HG02798 (cell line): ENCODE measurements at regions not wholly inside any gene's neighbourhood (a gene's known extent, or its start where the extent isn't known, plus 50 kb on each side); places are given as distances from the start of the nearest gene placed in this dataset.
"Not testable (repeated sequence)": the region's sequence is repeated elsewhere in the genome, so short reads cannot be mapped to it uniquely, and the experiment has no call there.

Source experiments
- ATAC-seq: cut with Tn5 transposase; IDR thresholded peaks from one replicate; pipeline ENCODE4 v1.9.1; 2021; ENCODE audit warnings: mild to moderate bottlenecking; ENCODE audit not compliant: unreplicated experiment, poor library complexity

GRCh38 chr20:6277661-6278240, 154.9 kb upstream of the FERMT1 start:
- no peak for ATAC-seq

DNA sequence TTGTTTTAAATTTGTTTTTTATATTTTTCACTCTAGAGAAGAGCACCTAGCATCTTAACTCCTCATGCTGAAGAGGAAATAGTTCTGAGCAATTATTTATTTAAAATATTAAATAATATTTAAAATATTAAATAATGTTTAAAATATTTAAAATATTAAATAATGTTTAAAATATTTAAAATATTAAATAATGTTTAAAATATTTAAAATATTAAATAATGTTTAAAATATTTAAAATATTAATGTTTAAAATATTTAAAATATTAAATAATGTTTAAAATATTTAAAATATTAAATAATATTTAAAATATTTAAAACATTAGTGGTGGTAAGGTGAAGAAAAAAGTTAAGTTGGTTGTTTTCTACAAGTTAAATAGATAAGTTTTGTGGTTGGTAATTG, 147.6 kb upstream of the FERMT1 start:
- not testable (repeated sequence) for ATAC-seq

GRCh38 chr20:6269168-6269873, 146.5 kb upstream of the FERMT1 start:
- ATAC-seq = no peak

DNA sequence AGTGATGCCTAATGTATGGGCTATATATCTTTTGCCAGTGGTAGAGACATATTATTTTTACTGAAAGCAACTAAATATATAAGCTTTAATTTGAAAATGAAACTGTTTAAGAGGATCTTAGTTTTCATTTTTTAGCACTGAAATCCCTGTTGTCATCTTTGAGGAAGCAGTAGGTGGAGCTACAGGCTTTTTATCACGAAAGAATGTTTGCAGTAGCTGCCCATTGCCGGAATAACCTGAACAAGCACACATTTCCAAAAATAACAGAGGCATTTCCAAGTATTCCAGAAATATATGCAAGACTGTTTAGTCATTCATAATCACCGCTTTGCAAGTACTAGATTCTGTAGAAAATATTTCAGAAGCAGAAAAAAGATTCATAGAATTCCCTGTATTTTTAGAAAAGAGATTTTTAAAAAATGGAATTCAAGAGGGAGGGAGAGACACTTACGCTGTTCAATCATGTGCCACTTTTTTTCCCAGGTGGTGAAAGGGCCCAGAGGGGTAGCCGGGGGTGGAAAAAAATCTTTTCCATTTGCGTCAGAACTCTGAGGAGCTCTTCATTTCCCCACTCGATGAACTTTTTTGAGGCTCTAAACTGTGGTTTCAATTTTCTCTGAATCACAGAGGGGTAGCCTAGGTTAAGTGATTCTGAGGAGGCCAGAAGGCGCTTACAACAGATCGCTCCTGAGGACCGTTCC, 142.5 kb upstream of the FERMT1 start:
- ATAC-seq = no peak

- no peak for ATAC-seq
Measured at GRCh38 chr20:6253396-6253795, 130.6 kb upstream of the FERMT1 start.

DNA sequence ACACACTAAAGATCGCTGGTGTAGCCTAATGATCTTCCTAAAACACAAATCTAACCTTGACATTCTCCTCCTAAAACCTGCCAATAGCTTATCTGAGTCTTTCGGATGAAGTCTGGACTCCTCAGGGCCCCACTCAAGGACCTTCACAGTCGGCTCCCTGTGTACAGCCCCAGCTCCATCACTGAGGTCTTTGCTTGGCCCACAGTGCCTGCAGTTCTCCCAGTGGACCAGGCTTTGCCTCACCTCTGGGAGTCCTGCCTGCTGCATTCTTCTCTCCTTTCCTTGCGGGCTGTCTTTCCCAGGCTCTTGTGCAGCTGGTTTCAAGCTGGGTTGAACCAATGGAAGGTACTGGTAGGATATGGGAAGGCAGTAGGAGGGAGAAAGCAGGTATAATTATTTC, 122.6 kb upstream of the FERMT1 start:
- no peak for ATAC-seq

- ATAC-seq = no peak
Measured at GRCh38 chr20:6241591-6241990, 118.8 kb upstream of the FERMT1 start.

DNA sequence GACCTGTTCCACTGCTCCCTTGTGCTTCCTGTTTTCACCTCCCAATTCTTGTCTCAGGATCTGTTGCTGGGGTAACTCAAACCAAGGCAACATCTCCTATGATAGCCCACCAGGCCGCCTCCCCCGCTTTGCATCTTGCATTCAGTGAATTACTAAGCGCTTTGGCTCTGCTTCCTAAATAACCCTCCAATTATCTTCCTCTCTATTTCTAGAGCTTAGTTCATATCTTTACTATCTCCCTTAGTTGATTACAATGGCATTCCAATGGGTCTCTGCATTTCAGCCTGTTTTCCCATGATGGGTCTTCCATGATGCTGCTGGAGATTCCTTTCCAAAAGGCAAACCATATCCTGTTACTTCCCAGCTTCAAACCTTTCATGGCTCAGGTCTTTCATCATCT, 117.2 kb upstream of the FERMT1 start:
- ATAC-seq = no peak

DNA sequence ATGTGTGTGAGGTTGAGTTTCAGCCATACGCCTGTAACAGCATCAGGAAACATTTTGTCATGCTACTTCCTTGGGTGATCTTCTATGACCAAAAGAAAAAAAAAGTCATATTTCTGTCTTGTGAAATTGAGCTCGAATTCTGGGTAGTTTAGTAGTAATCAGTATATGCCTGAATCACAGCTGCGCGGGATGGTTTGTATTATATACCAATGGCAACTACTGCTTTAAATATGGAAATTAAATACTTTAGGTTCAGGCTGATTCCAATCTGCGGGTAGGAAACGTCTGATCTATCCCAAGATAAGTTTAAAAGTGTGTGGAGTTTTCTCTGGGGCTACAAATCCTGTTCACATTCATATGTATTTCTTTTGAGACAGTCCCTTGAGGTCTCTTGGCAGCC, 115.6 kb upstream of the FERMT1 start:
- no peak for ATAC-seq

DNA sequence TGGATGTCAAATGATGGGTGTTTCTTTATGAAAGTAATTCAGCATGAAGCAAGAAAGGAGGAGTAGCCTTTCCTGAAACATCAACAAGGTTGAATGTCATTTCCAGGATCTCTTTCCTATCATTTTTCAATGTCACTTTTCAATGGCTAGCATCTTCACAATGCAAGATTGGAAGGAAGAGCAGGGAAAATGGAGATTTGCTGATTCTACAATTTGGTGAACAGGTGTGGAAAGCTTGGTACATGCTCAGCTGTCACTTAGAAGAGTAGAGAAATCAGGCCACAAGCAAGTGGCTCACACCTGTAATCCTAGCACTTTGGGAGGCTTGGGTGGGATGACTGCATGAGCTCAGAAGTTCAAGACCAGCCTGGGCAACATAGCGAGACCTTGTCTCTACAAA, 112.7 kb upstream of the FERMT1 start:
- no peak for ATAC-seq

DNA sequence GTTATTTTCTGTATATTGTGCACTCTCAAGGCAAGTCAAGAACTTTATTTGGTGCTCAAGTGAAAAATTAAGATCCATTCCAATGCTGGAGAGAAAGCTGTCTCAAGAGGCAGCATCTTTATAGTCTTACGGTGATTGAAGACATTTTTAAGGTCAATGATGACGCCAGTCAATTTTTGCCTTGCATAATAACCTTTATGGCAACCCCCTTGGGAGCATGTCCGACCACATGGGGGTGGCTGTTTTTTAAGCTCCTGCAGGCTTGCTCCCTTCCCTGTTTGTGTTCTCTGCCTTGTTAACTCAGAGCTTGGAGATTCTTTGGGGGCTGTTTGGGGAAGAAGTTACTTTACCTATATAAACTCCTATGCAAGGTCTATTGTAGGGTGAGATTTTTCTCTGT, 109.6 kb upstream of the FERMT1 start:
- no peak for ATAC-seq

- no peak for ATAC-seq
Measured at GRCh38 chr20:6231556-6231955, 108.7 kb upstream of the FERMT1 start.

DNA sequence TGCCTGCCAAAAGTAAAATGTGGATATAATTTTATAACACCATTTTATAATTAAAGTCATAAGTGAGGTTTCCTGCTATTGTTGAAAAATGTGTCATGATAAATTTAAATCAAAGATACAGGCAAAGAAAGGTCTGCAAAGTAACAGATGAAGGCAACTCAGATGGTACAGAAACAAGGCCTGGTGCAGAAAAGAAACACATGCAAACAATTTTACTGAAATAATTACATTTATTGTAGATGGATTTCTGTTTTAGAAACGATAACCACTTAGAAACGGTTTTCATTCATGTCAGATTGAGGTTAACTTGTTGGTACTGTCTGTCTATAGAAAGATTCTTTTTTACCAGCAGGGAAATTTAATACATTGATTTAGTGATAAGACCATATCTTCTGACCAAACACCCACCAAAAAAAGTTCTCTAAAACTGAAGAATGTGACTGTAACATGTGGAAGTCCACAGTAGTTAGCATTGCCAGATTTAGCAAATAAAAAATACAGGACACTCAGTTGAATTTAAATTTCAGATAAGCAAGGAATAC, 105.5 kb upstream of the FERMT1 start:
- no peak for ATAC-seq

DNA sequence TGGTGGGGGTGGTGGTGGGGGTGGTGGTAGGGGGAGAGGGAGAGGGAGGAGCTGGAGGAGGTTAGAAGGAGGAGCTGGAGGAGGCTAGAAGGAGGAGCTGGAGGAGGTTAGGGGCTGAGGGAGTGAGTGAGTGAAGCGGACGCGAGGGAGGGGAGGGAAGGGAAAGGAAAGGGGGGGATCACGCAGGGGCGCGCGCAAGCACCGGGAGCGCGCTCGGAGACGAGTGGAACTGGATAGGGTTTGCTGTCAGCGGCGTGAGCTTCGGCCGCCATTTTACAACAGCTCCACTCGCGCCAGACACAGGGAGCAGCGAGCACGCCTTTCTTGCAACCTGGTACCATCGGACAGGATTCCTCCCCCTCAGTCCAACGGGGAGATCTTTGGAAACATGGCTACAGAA, 90.5 kb upstream of the FERMT1 start:
- no peak for ATAC-seq

- no peak for ATAC-seq
Measured at GRCh38 chr20:6212903-6213302, 90.1 kb upstream of the FERMT1 start.

DNA sequence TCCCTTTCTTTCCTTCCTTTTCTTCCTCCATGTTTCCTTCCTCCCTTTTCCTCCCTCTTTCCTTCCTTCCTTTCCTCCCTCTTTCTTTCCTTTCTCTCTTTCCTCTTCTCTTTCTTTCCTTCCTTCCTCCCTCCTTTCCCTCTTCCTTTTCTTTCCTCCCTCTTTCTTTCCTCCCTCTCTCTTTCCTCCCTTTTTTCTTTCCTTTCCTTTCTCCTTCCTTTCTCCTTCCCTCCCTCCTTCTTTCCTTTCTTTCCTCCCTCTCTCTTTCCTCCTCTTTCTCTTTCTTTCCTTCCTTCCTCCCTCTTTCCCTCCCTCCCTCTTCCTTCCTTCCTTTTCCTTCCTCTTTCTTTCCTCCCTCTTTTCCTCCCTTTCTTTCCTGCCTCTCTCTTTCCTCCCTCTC, 86.3 kb upstream of the FERMT1 start:
- ATAC-seq = no peak

- ATAC-seq = no peak
Measured at GRCh38 chr20:6200092-6200491, 77.3 kb upstream of the FERMT1 start.

DNA sequence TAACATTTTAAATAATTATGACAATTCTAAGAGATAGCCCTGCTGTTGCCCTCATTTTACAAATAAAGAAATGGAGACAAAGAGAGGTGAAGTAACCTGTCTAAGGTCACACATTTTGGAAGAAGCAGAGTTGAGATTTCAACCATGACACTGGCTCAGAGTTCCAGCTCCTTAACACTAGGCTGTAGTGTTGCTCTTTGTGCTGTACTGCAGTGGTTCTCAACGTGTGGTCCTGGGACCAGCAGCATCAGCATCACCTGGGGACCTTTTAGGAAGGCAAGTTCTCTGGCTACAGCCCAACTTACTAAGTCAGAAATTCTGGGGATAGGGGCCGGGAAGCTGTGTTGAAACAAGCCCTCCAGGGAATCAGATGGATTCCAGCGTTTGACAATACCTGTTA, 62.4 kb upstream of the FERMT1 start:
- ATAC-seq = no peak

DNA sequence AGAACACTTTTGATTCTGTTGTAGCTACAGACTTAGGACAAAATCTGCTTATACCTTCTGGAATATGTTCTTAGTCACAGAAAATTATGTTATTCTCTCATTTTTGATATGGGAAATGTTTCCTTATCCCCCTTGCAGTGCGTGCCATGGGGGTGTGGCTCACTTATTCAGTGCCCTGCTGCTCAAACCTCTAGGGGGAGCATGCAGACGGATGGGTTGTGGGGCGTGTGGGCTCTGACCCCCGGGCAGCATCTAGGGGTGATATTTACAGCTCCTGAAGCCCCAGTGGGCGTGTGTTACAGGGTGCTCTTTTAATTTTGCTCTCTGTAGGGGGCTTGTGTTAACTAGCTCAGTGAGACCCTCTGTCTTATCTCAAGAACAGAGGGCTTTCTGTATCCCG, 61.3 kb upstream of the FERMT1 start:
- no peak for ATAC-seq

DNA sequence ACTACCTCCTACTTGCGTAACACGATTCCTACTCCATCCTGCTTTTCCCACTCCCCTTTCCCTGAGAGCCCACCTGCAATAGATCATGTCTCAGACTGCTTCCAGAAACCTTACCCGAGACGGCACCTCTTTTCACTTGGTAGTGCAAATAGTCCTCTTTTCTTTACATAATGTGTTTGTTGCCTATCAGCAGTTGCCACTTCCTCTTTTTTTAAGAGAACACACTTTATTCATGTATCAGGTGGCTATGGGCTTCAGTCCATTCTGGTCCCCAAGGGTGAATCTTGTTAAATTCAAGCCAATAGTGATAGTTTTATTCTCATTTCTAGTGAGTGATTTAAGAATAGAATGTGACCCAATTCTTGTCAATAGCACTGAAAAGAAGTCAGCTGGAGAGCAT, 57.7 kb upstream of the FERMT1 start:
- no peak for ATAC-seq

DNA sequence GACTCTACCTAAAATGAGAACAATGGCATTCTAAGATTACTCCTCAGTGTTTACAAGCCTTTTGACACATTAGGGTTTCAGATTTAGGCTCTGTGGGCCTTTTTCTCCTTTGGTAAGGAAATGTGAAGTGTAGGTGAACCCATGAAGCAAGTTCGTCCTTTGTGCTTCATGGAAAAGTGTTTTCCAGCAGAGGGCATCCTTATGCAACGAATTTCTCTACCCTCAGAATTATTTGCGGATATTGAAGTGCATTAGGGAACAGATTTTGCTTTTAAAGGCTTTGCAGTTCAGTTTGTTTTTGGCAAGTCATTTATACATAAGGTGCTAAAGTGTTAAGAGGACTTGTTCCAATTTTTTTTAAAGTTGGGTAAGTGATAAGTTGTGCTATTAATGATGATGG, 55.7 kb upstream of the FERMT1 start:
- ATAC-seq = no peak

- no peak for ATAC-seq
Measured at GRCh38 chr20:6173481-6173880, 50.7 kb upstream of the FERMT1 start.
